Ovary (tissue), 7 donors: ENCODE measurements at regions not wholly inside any gene's neighbourhood (a gene's known extent, or its start where the extent isn't known, plus 50 kb on each side); places are given as distances from the start of the nearest gene placed in this dataset.

Experiments used
- DNase-seq, 5 donors: peaks; one replicate each; pipeline ENCODE4 v3.0.0-alpha.2; 2019 to 2020
- H3K27ac ChIP-seq, 2 donors: fragments of 200-600 bp; one replicate each; pipeline versions ENCODE4 v1.5.1 to v1.8.0; 2019 to 2022
- H3K27me3 ChIP-seq: fragments of 200-600 bp; one replicate; pipeline ENCODE4 v1.8.0; 2022
- H3K36me3 ChIP-seq: fragments of 200-600 bp; sonication (generic); one replicate; pipeline ENCODE4 v1.5.1; 2019
- H3K4me1 ChIP-seq: one replicate; pipeline ENCODE4 v1.8.1; 2013; ENCODE audit warnings: mild to moderate bottlenecking, moderate library complexity; ENCODE audit not compliant: insufficient read depth
- H3K4me3 ChIP-seq: fragments of 200-600 bp; sonication (generic); one replicate; pipeline ENCODE4 v1.5.1; 2017
- H3K9me3 ChIP-seq, 2 donors: fragments of 200-600 bp in 1 of 2; sonication (generic) in 1 of 2; one replicate each; pipeline versions ENCODE4 v1.5.1 to v1.8.1; 2013 to 2019; ENCODE audit warnings: mild to moderate bottlenecking in 1 of 2, moderate library complexity in 1 of 2
- EP300 ChIP-seq: sonication (generic); formaldehyde crosslinking; IDR thresholded peaks from one replicate; pipeline ENCODE4 v1.6.1; 2017; ENCODE audit warnings: antibody characterized with exemption
- POLR2A ChIP-seq: fragments of 450-650 bp; IDR thresholded peaks from one replicate; pipeline ENCODE4 v1.6.1; 2017; ENCODE audit warnings: antibody characterized with exemption, mild to moderate bottlenecking, moderate library complexity
- WGBS, 3 donors: extraction: QIAGEN DNeasy Blood & Tissue Kit in 1 of 3; methylation state at CpG; one replicate each; pipeline versions ENCODE4 v1.1.5 to v1.1.7; 2013 to 2017; 5-methylcytosine and 5-hydroxymethylcytosine counted together
- intact Hi-C, 4 donors: fragments of 100-400 bp; cut with DNase I; formaldehyde crosslinking; loops; one replicate each; pipeline versions ENCODE4 v1.11.0 to v1.15.1; 2022 to 2023
- TF ChIP-seq, protein P1 (sequence below), 3 donors: fragments of 450-650 bp in 2 of 3; fragments of 200-600 bp in 1 of 3; IDR thresholded peaks; one replicate each; pipeline versions ENCODE4 v1.5.1 to v1.8.0; 2016 to 2022; ENCODE audit warnings: antibody characterized with exemption in 3 of 3, mild to moderate bottlenecking in 1 of 3
- donor health status: DM: no; HTN: no; CAD: no; lungs with moderate emphysema.
- donor health status: DM: no; HTN: no; CAD: no.
- donor health status: Bipolar disorder and iron deficiency.
- donor health status: DM: no; HTN: no; CAD: no.
- donor health status: DM: yes; HTN: yes; CAD: no.

DNA sequence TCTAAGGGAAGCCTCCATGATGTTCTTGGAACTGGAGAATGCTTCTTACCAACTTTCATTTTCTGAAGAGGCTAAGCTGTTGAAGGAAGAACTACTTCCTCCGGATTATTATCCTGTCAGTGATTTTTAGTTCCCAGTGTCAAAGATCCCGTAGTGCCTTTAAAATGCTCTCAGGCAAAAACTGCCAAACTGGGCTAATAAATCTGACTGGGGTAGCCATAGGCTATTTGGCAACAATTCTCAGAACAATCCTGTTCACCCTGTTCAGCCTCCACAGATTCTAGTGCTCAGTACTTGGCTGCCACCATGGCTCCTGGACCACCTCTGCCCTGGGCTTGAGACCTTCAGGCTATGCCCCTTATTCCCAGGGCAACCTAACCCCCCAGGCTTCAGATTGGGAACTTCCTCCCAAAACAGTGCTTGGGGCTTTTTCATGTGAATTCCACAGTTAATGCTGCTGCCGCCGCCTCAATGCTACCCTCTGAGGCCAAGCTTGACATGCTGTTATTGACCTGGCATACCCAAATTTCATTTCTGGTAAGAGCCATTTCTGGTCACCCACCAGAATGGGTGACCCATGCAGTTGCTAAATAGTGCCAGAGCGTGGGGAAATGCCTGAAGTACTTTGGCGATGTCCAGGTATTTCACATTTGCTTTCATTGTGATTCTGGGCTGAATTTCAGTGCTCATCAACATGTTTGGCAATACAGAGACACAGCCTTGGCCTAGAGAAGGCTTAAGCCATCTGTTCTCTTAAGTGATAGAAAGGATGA lies 110.0 kb upstream of the ARHGAP5 start:
- intact Hi-C loops: loop anchor here in 1 of 4 donors (10.0 kb wide), 1 partner anchor 238 kb away; the partner anchor contains the start of genes RNU6-7 and RNU6-8
- TF ChIP-seq EP300: no peak
- TF ChIP-seq POLR2A: no peak
- TF ChIP-seq, protein P1, sequence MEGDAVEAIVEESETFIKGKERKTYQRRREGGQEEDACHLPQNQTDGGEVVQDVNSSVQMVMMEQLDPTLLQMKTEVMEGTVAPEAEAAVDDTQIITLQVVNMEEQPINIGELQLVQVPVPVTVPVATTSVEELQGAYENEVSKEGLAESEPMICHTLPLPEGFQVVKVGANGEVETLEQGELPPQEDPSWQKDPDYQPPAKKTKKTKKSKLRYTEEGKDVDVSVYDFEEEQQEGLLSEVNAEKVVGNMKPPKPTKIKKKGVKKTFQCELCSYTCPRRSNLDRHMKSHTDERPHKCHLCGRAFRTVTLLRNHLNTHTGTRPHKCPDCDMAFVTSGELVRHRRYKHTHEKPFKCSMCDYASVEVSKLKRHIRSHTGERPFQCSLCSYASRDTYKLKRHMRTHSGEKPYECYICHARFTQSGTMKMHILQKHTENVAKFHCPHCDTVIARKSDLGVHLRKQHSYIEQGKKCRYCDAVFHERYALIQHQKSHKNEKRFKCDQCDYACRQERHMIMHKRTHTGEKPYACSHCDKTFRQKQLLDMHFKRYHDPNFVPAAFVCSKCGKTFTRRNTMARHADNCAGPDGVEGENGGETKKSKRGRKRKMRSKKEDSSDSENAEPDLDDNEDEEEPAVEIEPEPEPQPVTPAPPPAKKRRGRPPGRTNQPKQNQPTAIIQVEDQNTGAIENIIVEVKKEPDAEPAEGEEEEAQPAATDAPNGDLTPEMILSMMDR (IDR thresholded peaks at IDR 0.05): no peak
- H3K4me1 ChIP-seq: peaks cover 17% of the 10 kb centered on the region
- no peaks in the 10 kb centered on the region for H3K9me3 ChIP-seq
- H3K27ac ChIP-seq: peak overlapping the region; percentile 25 to 64
- H3K4me3 ChIP-seq: no peak overlapping the region
- no peaks in the 10 kb centered on the region for H3K36me3 ChIP-seq
- no peaks in the 10 kb centered on the region for H3K27me3 ChIP-seq
- peak in 1 of 5 donors; percentile 35 for DNase-seq
- 58 to 67% (median 61%) methylated on average over 6 of the region's 6 CpGs for WGBS, 3 donors

DNA sequence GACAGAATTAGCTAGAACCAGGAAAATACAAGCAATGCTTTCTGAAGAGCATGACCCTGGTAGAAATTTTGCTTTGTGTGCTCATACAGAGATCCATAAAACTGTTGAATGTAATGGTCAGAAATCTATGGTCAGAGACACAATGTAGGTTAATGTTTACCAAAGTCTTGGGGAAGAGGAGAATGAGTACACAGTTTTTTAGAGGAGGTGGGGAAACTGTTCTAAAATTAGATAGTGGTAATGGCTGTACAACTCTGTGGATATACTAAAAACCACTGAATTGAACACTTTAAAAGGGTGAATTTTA lies 109.5 kb upstream of the ARHGAP5 start:
- no peaks in the 10 kb centered on the region for H3K36me3 ChIP-seq
- DNase-seq: no peak
- peaks cover 17% of the 10 kb centered on the region for H3K4me1 ChIP-seq
- intact Hi-C loops: loop anchor here in 1 of 4 donors (10.0 kb wide), 1 partner anchor 237 kb away; the partner anchor contains the start of genes RNU6-7 and RNU6-8
- TF ChIP-seq EP300: no peak
- TF ChIP-seq POLR2A: no peak
- TF ChIP-seq, protein P1 (IDR thresholded peaks at IDR 0.05): no peak
- no peaks in the 10 kb centered on the region for H3K9me3 ChIP-seq
- H3K4me3 ChIP-seq: no peak overlapping the region
- peak overlapping the region in 1 of 2 donors; percentile 64 for H3K27ac ChIP-seq
- no peaks in the 10 kb centered on the region for H3K27me3 ChIP-seq

DNA sequence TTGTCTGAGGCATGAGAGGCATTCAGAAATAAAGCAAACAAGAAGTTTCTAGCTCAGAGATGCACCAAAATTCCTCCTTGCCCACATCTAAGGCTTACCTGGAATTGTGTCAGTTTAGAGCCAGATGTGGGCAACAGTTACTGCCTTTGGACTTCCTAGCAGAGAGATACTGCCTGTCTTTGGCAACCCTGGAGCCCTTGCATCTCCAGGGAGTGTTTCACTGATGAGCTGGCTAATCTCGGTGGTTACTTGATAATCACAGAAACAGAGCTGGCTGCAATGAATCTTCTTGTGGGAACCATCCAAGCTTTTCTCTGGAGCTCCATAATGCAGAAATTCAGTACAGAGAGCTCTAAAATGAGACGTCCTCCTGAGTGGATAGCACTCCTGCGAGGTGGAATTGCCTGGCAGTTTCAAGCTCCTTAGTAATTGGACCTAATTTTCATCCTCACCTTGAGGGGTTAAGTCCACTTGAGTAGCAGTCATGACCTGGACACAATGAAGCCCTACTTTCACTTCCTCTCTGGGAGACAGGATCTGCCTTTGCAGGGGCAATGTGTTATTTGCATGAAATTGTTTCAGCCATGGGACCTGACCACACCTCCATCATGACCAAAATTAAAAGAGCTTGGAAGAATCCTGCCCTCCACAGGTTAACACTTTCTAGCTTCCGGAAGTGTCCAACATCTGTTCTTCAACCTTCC lies 108.8 kb upstream of the ARHGAP5 start:
- no peak overlapping the region for H3K4me3 ChIP-seq
- peaks cover 17% of the 10 kb centered on the region for H3K4me1 ChIP-seq
- H3K27ac ChIP-seq: peak overlapping the region in 1 of 2 donors; percentile 64
- H3K9me3 ChIP-seq: no peaks in the 10 kb centered on the region
- H3K36me3 ChIP-seq: no peaks in the 10 kb centered on the region
- intact Hi-C loops: loop anchor here in 1 of 4 donors (10.0 kb wide), 1 partner anchor 237 kb away; the partner anchor contains the start of genes RNU6-7 and RNU6-8
- TF ChIP-seq EP300 (no peak), POLR2A (no peak)
- TF ChIP-seq, protein P1 (IDR thresholded peaks at IDR 0.05): no peak
- H3K27me3 ChIP-seq: no peaks in the 10 kb centered on the region
- 21 to 37% (median 32%) methylated on average over 4 of the region's 4 CpGs for WGBS, 3 donors
- DNase-seq: no peak

DNA sequence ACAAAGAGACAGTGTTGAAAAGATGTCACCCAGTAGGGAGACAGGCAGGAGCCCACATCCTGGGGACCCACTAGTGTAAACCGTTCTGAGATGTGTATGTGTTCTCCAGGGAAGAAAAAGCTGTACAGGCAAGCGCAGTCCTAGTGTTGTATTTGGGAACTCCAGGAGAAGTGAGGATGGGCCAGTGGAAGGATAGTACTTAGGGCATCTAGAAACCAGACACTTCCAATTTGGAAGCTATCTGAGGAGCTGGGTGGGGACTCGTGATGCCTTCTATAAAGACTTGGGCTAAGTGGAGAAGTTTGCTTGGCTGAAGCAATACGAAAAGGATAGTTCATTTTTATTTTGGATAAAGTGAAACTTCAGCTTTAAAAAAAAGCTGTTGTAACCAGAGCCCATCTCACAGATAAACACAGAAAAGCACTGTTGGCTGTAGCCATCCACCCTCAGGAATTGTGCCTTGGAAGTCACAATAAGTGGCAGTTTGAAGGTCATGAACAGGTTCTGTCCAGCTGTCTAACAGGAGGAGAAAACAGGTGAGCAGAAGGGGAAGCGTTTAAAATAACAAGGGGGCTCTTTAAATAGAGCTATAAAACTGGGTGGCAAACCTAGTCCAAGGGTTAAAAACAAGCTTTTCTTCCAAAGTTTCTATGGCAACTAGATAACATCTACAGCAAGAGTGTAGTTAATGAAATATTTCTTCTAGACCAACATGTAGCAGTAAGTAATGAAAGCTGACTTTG lies 108.0 kb upstream of the ARHGAP5 start:
- Histone ChIP-seq H3K4me1 (peaks cover 17% of the 10 kb centered on the region), H3K4me3 (no peak overlapping the region), H3K27ac (peak overlapping the region in 1 of 2 donors; percentile 64), H3K27me3 (no peaks in the 10 kb centered on the region), H3K9me3 (peaks cover 0 to 2% of the 10 kb centered on the region in 2 donors), H3K36me3 (no peaks in the 10 kb centered on the region)
- 56 to 68% (median 64%) methylated on average over 5 of the region's 5 CpGs for WGBS, 3 donors
- intact Hi-C loops: loop anchor here in 1 of 4 donors (10.0 kb wide), 1 partner anchor 236 kb away; the partner anchor contains the start of genes RNU6-7 and RNU6-8
- TF ChIP-seq POLR2A: no peak
- no peak for DNase-seq
